Epithelial cell of proximal tubule (primary cell): ENCODE measurements at regions not wholly inside any gene's neighbourhood (a gene's known extent, or its start where the extent isn't known, plus 50 kb on each side); places are given as distances from the start of the nearest gene placed in this dataset.

Source experiments
- DNase-seq: peaks from one replicate; pipeline ENCODE4 v3.0.0-alpha.2; 2011; ENCODE audit warnings: low read depth
- H3K4me3 ChIP-seq: 2 replicates; pipeline ENCODE4 v1.5.1; 2011; ENCODE audit warnings: low read depth, mild to moderate bottlenecking, low read length
- TF ChIP-seq, protein P1 (sequence below): conservative IDR thresholded peaks from 2 replicates; pipeline ENCODE4 v1.5.1; 2012; ENCODE audit warnings: low read depth, mild to moderate bottlenecking, low read length

GRCh38 chrX:95907081-95907480, 777.6 kb upstream of the DIAPH2 start:
- TF ChIP-seq, protein P1, sequence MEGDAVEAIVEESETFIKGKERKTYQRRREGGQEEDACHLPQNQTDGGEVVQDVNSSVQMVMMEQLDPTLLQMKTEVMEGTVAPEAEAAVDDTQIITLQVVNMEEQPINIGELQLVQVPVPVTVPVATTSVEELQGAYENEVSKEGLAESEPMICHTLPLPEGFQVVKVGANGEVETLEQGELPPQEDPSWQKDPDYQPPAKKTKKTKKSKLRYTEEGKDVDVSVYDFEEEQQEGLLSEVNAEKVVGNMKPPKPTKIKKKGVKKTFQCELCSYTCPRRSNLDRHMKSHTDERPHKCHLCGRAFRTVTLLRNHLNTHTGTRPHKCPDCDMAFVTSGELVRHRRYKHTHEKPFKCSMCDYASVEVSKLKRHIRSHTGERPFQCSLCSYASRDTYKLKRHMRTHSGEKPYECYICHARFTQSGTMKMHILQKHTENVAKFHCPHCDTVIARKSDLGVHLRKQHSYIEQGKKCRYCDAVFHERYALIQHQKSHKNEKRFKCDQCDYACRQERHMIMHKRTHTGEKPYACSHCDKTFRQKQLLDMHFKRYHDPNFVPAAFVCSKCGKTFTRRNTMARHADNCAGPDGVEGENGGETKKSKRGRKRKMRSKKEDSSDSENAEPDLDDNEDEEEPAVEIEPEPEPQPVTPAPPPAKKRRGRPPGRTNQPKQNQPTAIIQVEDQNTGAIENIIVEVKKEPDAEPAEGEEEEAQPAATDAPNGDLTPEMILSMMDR, result no peak
- no peak overlapping the region for H3K4me3 ChIP-seq
- no peak for DNase-seq

- TF ChIP-seq, protein P1, result no peak
- no peak overlapping the region for H3K4me3 ChIP-seq
Observed at GRCh38 chrX:95911062-95911461, 773.6 kb upstream of the DIAPH2 start.

DNA sequence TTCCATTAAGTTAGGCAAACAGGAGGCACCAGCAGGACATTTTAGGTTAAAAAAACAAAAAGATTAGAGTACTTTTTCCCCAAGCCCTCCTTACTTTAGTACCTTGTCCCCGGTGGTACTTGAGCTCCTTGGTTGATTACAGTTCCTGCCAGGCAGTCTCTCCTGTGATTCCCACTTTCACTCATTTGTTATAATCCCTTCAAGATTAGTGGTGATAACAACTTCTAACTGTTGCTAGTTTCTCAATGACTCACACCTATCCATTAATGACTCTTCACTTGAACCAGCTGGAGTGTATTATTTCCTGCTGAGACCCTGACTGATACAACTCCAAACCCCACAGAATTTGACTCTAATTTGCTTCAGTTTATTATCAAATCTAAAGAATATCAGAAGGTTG, 765.0 kb upstream of the DIAPH2 start:
- TF ChIP-seq, protein P1, result no peak
- no peak overlapping the region for H3K4me3 ChIP-seq
- DNase-seq, result no peak

More at GRCh38 chrX:95911062-95911461, 773.6 kb upstream of the DIAPH2 start:
- DNase-seq, result no peak

- no peak for DNase-seq
- TF ChIP-seq, protein P1, result no peak
- H3K4me3 ChIP-seq, result no peak overlapping the region
Observed at GRCh38 chrX:95945528-95945927, 739.1 kb upstream of the DIAPH2 start.

DNA sequence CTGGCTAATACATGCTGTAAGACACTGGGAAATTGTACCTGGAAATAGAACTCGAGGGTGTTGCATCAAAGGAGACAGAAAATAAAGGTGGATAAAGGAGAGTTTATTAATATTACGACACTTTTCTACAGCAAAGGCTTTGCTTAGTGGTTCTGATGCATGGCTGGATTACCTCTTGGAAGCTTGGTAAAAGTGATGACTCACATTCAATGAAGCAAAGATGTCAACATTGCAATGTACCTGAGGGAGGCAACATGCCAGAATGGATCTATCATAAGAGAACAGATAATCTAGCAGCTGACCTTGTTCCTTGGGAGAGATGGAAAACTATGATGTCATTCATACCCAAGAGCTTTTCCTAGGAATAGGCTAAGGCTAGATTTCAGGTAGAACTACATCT, 735.1 kb upstream of the DIAPH2 start:
- no peak for DNase-seq
- no peak overlapping the region for H3K4me3 ChIP-seq
- TF ChIP-seq, protein P1, result no peak

DNA sequence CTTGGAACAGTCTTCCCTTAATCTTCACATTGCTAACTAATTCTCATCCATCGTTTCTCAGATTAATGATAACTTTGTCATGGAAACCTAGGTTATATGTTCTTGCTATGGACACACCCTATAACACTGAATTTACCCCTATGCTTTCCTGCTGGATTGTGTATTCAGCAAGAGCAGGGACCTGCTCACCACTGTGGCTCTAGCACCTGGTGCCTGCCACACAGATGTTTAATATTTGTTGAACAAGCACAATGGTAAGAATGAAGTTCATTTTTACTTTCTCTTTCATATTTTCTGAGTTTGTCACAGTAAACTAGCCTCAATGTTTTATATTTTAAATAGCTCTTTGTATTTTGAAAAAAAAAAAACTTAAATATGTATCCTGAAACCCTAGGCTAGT, 734.0 kb upstream of the DIAPH2 start:
- TF ChIP-seq, protein P1, result no peak
- DNase-seq, result no peak
- no peak overlapping the region for H3K4me3 ChIP-seq

- H3K4me3 ChIP-seq, result no peak overlapping the region
- DNase-seq, result no peak
- TF ChIP-seq, protein P1, result no peak
Observed at GRCh38 chrX:95953564-95953963, 731.1 kb upstream of the DIAPH2 start.
